ENCODE measurements at regions not wholly inside any gene's neighbourhood (a gene's known extent, or its start where the extent isn't known, plus 50 kb on each side); places are given as distances from the start of the nearest gene placed in this dataset.
A peak's percentile ranks its signal among the peaks of the same experiment; 100 is the strongest.
"Not testable (repeated sequence)": the region's sequence is repeated elsewhere in the genome, so short reads cannot be mapped to it uniquely, and the experiment has no call there.

- no peak for DNase-seq (ENCODE audit: low read depth)
These were observed 65.3 kb upstream of the PTGDR start for GRCh38 chr14:52202151-52202550.

GRCh38 chr14:52190337-52190931, 77.1 kb upstream of the PTGDR start:
- DNase-seq (ENCODE audit: low read depth), result no peak

GRCh38 chr14:52189325-52189724, 78.2 kb upstream of the PTGDR start:
- peak; percentile 4 for DNase-seq (ENCODE audit: low read depth)

- DNase-seq (ENCODE audit: low read depth), result peak; percentile 15
These were observed 79.1 kb upstream of the PTGDR start for GRCh38 chr14:52188381-52188780.

GRCh38 chr14:52185178-52185577, 82.3 kb upstream of the PTGDR start:
- no peak for DNase-seq (ENCODE audit: low read depth)

GRCh38 chr14:52182853-52183252, 84.6 kb upstream of the PTGDR start:
- no peak for DNase-seq (ENCODE audit: low read depth)

- no peak for DNase-seq (ENCODE audit: low read depth)
These were observed 88.2 kb upstream of the PTGDR start for GRCh38 chr14:52179141-52179790.

GRCh38 chr14:52175982-52176502, 91.5 kb upstream of the PTGDR start:
- no peak for DNase-seq (ENCODE audit: low read depth)

GRCh38 chr14:52171932-52172331, 95.6 kb upstream of the PTGDR start:
- DNase-seq (ENCODE audit: low read depth), result not testable (repeated sequence)

- no peak for DNase-seq (ENCODE audit: low read depth)
These were observed 98.0 kb upstream of the NID2 start for GRCh38 chr14:52166822-52167221.

GRCh38 chr14:52155651-52156213, 86.9 kb upstream of the NID2 start:
- no peak for DNase-seq (ENCODE audit: low read depth)

- no peak for DNase-seq (ENCODE audit: low read depth)
These were observed 86.3 kb upstream of the NID2 start for GRCh38 chr14:52154992-52155650.

- no peak for DNase-seq (ENCODE audit: low read depth)
These were observed 85.1 kb upstream of the NID2 start for GRCh38 chr14:52153939-52154338.

GRCh38 chr14:52150162-52150561, 81.3 kb upstream of the NID2 start:
- DNase-seq (ENCODE audit: low read depth), result no peak

GRCh38 chr14:52148371-52148770, 79.5 kb upstream of the NID2 start:
- no peak for DNase-seq (ENCODE audit: low read depth)

GRCh38 chr14:52146504-52146903, 77.6 kb upstream of the NID2 start:
- peak; percentile 12 for DNase-seq (ENCODE audit: low read depth)

GRCh38 chr14:52144099-52144498, 75.2 kb upstream of the NID2 start:
- not testable (repeated sequence) for DNase-seq (ENCODE audit: low read depth)

GRCh38 chr14:52142504-52142903, 73.6 kb upstream of the NID2 start:
- no peak for DNase-seq (ENCODE audit: low read depth)

GRCh38 chr14:52131640-52132320, 62.9 kb upstream of the NID2 start:
- peak; percentile 97 for DNase-seq (ENCODE audit: low read depth)

- no peak for DNase-seq (ENCODE audit: low read depth)
These were observed 60.9 kb upstream of the NID2 start for GRCh38 chr14:52129721-52130120.

GRCh38 chr14:52125885-52126284, 57.0 kb upstream of the NID2 start:
- no peak for DNase-seq (ENCODE audit: low read depth)
